ENCODE measurements at regions not wholly inside any gene's neighbourhood (a gene's known extent, or its start where the extent isn't known, plus 50 kb on each side); places are given as distances from the start of the nearest gene placed in this dataset.

DNA sequence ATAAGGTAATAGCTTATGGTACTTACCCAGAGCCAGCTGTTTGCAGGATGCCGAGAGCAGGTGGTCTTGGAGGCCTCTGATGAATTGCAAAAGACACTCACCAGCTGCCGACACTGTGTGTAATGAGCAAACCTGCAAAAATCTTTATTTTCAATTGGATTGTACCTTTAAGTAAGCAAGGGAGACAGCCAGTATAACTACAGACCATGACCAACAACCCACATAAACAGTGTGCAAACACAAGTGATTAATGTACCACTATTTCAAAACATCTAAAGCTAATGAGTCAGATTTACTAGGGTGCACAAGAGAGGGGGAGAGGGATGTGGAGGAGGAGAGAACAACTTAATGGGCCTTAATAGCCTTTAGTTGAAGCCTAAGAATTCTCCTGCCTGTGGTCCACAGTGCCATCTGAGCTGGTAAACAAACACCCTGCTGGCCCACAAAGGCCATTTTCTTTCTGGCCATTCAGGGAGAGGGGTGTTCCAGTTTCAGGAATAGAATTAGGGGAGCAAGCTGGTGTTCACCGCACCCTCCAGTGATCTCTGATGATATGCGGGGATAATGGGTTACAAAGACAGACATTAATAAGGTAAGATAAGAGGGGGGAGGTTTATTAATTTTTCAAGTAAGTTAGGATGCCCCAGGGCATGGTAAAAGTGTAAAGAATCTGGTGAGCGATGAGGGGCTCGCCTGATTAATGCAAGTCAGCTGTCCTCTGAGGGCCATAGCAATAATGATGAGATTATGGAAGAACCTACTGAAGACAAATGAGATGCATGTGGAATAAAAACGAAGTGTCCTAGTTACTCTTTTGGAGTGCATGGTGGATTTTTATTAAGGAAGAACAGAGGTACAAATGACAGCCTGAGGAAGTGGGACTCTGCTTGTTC, 196.4 kb downstream of the HRH4 start:
- DNase-seq (ENCODE audit: low read depth, low spot score) = peak; percentile 45
- ChIA-PET POLR2A (interaction anchor here (1.1 to 1.2 kb wide), 3 partner anchors 15 to 48 kb away, joined by 3 to 4 read pairs (median 3); no protein-coding TSS in a partner anchor), CTCF (no interaction called here)
- no peak overlapping the region for H3K27ac ChIP-seq (ENCODE audit: low read depth, low read length)
- no peak overlapping the region for H3K4me3 ChIP-seq (ENCODE audit: low read depth, low read length)
- peaks cover 5% of the 10 kb centered on the region for H3K27me3 ChIP-seq (ENCODE audit: control insufficient read depth, insufficient read depth, low read length)
- no peaks in the 10 kb centered on the region for H3K9me3 ChIP-seq (ENCODE audit: control insufficient read depth, insufficient read depth, low read length)
- TF ChIP-seq, protein P1, sequence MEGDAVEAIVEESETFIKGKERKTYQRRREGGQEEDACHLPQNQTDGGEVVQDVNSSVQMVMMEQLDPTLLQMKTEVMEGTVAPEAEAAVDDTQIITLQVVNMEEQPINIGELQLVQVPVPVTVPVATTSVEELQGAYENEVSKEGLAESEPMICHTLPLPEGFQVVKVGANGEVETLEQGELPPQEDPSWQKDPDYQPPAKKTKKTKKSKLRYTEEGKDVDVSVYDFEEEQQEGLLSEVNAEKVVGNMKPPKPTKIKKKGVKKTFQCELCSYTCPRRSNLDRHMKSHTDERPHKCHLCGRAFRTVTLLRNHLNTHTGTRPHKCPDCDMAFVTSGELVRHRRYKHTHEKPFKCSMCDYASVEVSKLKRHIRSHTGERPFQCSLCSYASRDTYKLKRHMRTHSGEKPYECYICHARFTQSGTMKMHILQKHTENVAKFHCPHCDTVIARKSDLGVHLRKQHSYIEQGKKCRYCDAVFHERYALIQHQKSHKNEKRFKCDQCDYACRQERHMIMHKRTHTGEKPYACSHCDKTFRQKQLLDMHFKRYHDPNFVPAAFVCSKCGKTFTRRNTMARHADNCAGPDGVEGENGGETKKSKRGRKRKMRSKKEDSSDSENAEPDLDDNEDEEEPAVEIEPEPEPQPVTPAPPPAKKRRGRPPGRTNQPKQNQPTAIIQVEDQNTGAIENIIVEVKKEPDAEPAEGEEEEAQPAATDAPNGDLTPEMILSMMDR (IDR thresholded peaks at IDR 0.05; ENCODE audit: low read depth, low read length) = no peak

DNA sequence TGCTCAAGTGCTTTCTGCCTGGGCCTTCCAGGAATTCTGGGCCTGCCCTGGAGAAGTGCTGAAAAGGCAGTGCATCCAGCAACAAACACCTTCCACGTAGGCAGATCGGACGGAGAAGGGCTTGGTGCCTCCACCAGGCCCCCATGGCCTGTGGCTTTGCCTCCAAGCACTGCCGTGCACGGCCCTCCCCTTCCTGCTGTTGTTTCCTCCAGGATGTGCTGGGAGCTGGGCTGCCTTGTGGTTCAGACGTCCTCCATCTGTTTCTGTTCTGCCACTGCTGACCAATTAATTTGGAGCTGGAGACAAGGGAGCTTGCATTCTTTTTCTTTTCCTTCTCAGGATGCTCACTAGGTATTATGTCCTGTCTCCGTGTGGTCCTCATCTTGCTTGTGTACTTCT, 197.0 kb downstream of the HRH4 start:
- no peak for DNase-seq (ENCODE audit: low read depth, low spot score)

DNA sequence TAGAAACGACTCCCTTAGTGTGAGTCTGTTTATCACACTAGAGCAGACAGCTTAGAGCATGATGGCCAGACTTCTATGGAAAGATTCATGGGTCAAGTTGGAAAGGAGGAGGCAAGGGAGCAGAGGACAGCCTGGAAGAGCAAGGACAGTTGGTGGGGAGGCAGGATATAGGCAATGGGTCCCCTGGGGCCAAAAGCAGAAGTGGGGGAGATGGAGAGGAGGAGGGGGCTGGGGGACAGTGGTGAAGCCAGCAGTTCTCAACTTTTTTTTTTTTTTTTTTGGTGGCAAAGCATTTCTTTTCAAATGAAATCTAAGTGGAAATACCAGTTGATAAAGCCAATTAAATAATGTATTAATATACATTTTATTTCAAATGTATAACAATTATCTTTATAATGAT, 197.9 kb downstream of the HRH4 start:
- TF ChIP-seq, protein P1 (IDR thresholded peaks at IDR 0.05; ENCODE audit: low read depth, low read length) = no peak
- Histone ChIP-seq H3K27ac (ENCODE audit: low read depth, low read length) (no peak overlapping the region), H3K4me3 (ENCODE audit: low read depth, low read length) (no peak overlapping the region), H3K27me3 (ENCODE audit: control insufficient read depth, insufficient read depth, low read length) (peaks cover 5% of the 10 kb centered on the region), H3K9me3 (ENCODE audit: control insufficient read depth, insufficient read depth, low read length) (no peaks in the 10 kb centered on the region)
- no peak for DNase-seq (ENCODE audit: low read depth, low spot score)
- ChIA-PET CTCF (interaction anchor here (0.7 kb wide), 1 partner anchor 168 kb away, joined by 4 read pairs; no protein-coding TSS in a partner anchor), POLR2A (no interaction called here)

More for the DNA sequence above, 197.0 kb downstream of the HRH4 start:
- Histone ChIP-seq H3K9me3 (ENCODE audit: control insufficient read depth, insufficient read depth, low read length) (no peaks in the 10 kb centered on the region), H3K4me3 (ENCODE audit: low read depth, low read length) (no peak overlapping the region), H3K27ac (ENCODE audit: low read depth, low read length) (no peak overlapping the region), H3K27me3 (ENCODE audit: control insufficient read depth, insufficient read depth, low read length) (peaks cover 5% of the 10 kb centered on the region)
- TF ChIP-seq, protein P1 (IDR thresholded peaks at IDR 0.05; ENCODE audit: low read depth, low read length) = no peak
- POLR2A ChIA-PET = interaction anchor here (1.1 kb wide), 1 partner anchor 48 kb away, joined by 4 read pairs; no protein-coding TSS in a partner anchor
- CTCF ChIA-PET = no interaction called here

DNA sequence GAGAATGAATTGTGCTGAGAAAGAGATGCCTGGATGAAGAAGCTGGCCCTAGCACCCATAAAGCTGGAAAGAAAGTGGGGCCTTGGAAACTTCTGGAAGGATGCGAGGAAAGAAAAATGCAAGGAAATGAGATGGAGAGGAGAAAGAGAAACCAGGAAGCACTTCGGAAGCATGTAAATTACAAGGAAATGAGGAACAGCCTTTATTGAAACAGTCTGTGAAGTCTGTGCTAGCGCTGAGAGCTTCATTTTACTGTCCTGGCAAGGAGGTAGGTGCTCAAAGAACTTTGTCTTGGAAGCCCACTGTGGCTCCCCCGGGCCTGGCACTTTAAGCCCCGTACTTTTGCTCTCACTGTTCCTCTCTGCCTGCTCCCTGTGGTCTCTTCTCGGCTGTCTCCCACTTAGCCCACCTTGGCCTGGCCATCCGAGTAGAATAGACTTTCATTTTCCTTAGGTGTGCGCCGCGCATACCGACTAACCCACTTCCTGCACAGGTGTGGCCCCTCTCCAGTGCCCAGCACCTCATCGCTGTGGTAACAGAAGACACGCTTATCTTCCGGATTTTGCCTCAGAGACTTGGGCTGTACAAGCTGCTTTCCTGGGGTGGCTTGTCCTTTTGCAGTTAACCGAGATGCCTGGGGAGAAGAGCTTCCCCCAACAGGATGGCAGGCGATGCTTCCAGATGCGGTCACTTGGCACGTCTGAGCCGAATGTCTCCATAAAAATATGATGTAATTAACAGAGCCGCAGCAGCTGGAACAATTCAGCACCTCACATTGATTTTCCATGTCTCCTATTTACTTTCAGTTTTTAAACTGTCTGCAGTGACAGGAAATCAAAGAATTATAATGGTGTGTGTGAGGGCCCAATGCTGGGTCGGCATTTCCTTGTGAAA, 199.6 kb downstream of the HRH4 start:
- TF ChIP-seq, protein P1 (IDR thresholded peaks at IDR 0.05; ENCODE audit: low read depth, low read length) = no peak
- peaks cover 5% of the 10 kb centered on the region for H3K27me3 ChIP-seq (ENCODE audit: control insufficient read depth, insufficient read depth, low read length)
- H3K27ac ChIP-seq (ENCODE audit: low read depth, low read length) = no peak overlapping the region
- ChIA-PET CTCF (no interaction called here), POLR2A (no interaction called here)
- no peaks in the 10 kb centered on the region for H3K9me3 ChIP-seq (ENCODE audit: control insufficient read depth, insufficient read depth, low read length)
- no peak for DNase-seq (ENCODE audit: low read depth, low spot score)
- no peak overlapping the region for H3K4me3 ChIP-seq (ENCODE audit: low read depth, low read length)
